ENCODE measurements at regions not wholly inside any gene's neighbourhood (a gene's known extent, or its start where the extent isn't known, plus 50 kb on each side); places are given as distances from the start of the nearest gene placed in this dataset.

- ATAC-seq (no peak), DNase-seq (no peak)
- WGBS (ENCODE audit: insufficient coverage), result 86% methylated on average over 5 of the region's 5 CpGs
- Mint-ChIP-seq H3K4me1 (no peaks in the 10 kb centered on the region), H3K27me3 (ENCODE audit: low read depth in 2 of 2) (no peaks in the 10 kb centered on the region), H3K36me3 (no peaks in the 10 kb centered on the region), H3K27ac (no peak overlapping the region), H3K9me3 (no peaks in the 10 kb centered on the region), H3K4me3 (no peak overlapping the region)
- Histone ChIP-seq H3K27me3 (ENCODE audit: control insufficient read depth, insufficient read depth, low read length) (no peaks in the 10 kb centered on the region), H3K4me1 (ENCODE audit: control insufficient read depth, insufficient read depth, low read length) (no peaks in the 10 kb centered on the region), H3K9me3 (ENCODE audit: control insufficient read depth, insufficient read depth, low read length) (no peaks in the 10 kb centered on the region), H3K27ac (ENCODE audit: low read length) (no peak overlapping the region), H3K4me3 (ENCODE audit: low read length) (no peak overlapping the region), H3K36me3 (ENCODE audit: control insufficient read depth, insufficient read depth, low read length) (no peaks in the 10 kb centered on the region)
- TF ChIP-seq CTCF (IDR thresholded peaks at IDR 0.05), result no peak
- intact Hi-C loops (cut with micrococcal nuclease), result no loop called here
Measured at GRCh38 chr10:28872587-28873165, 195.4 kb downstream of the BAMBI start.

DNA sequence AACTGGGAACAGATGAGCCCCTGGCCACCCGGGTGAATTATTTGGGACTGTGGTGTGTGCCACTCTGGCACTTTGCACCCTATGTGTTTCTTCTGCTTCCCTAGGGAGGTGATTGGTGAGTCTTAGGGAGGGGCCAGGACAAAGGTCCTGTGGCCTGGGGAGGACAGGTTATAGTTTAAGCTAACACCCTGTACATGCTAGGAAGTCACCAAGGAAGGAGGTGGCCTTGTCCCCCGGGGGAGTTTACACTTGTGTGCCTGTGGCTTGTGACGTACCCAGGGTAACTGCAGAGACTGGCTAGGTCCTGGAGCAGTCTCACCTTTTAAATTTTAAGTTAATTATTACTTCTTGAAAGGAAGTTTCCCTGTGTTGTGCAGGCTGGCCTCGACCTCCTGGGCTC lies 196.2 kb downstream of the BAMBI start:
- no peak overlapping the region for H3K27ac Mint-ChIP-seq
- no peaks in the 10 kb centered on the region for H3K36me3 Mint-ChIP-seq
- intact Hi-C loops (cut with micrococcal nuclease), result no loop called here
- 86% methylated on average over 4 of the region's 4 CpGs for WGBS (ENCODE audit: insufficient coverage)
- no peaks in the 10 kb centered on the region for H3K9me3 Mint-ChIP-seq
- ATAC-seq (no peak), DNase-seq (no peak)
- Histone ChIP-seq H3K9me3 (ENCODE audit: control insufficient read depth, insufficient read depth, low read length) (no peaks in the 10 kb centered on the region), H3K4me1 (ENCODE audit: control insufficient read depth, insufficient read depth, low read length) (no peaks in the 10 kb centered on the region), H3K36me3 (ENCODE audit: control insufficient read depth, insufficient read depth, low read length) (no peaks in the 10 kb centered on the region), H3K27me3 (ENCODE audit: control insufficient read depth, insufficient read depth, low read length) (no peaks in the 10 kb centered on the region), H3K27ac (ENCODE audit: low read length) (no peak overlapping the region), H3K4me3 (ENCODE audit: low read length) (no peak overlapping the region)
- no peaks in the 10 kb centered on the region for H3K27me3 Mint-ChIP-seq (ENCODE audit: low read depth in 2 of 2)
- no peak overlapping the region for H3K4me3 Mint-ChIP-seq
- no peaks in the 10 kb centered on the region for H3K4me1 Mint-ChIP-seq
- TF ChIP-seq CTCF (IDR thresholded peaks at IDR 0.05), result no peak

GRCh38 chr10:28874210-28874609 lies 196.9 kb downstream of the BAMBI start:
- Mint-ChIP-seq H3K27me3 (ENCODE audit: low read depth in 2 of 2) (no peaks in the 10 kb centered on the region), H3K4me1 (no peaks in the 10 kb centered on the region), H3K4me3 (no peak overlapping the region), H3K9me3 (no peaks in the 10 kb centered on the region), H3K27ac (no peak overlapping the region), H3K36me3 (no peaks in the 10 kb centered on the region)
- H3K4me3 ChIP-seq (ENCODE audit: low read length), result no peak overlapping the region
- 91% methylated on average over 1 of the region's 1 CpG for WGBS (ENCODE audit: insufficient coverage)
- TF ChIP-seq CTCF (IDR thresholded peaks at IDR 0.05), result no peak
- H3K36me3 ChIP-seq (ENCODE audit: control insufficient read depth, insufficient read depth, low read length), result no peaks in the 10 kb centered on the region
- intact Hi-C loops (cut with micrococcal nuclease), result no loop called here
- ATAC-seq (no peak), DNase-seq (no peak)
- no peaks in the 10 kb centered on the region for H3K4me1 ChIP-seq (ENCODE audit: control insufficient read depth, insufficient read depth, low read length)
- no peaks in the 10 kb centered on the region for H3K9me3 ChIP-seq (ENCODE audit: control insufficient read depth, insufficient read depth, low read length)
- no peak overlapping the region for H3K27ac ChIP-seq (ENCODE audit: low read length)
- no peaks in the 10 kb centered on the region for H3K27me3 ChIP-seq (ENCODE audit: control insufficient read depth, insufficient read depth, low read length)

- WGBS (ENCODE audit: insufficient coverage), result 93% methylated on average over 14 of the region's 14 CpGs
- Histone ChIP-seq H3K4me3 (ENCODE audit: low read length) (no peak overlapping the region), H3K27me3 (ENCODE audit: control insufficient read depth, insufficient read depth, low read length) (no peaks in the 10 kb centered on the region), H3K36me3 (ENCODE audit: control insufficient read depth, insufficient read depth, low read length) (no peaks in the 10 kb centered on the region), H3K27ac (ENCODE audit: low read length) (no peak overlapping the region), H3K4me1 (ENCODE audit: control insufficient read depth, insufficient read depth, low read length) (no peaks in the 10 kb centered on the region), H3K9me3 (ENCODE audit: control insufficient read depth, insufficient read depth, low read length) (no peaks in the 10 kb centered on the region)
- H3K27ac Mint-ChIP-seq, result no peak overlapping the region
- ATAC-seq, result no peak
- no peaks in the 10 kb centered on the region for H3K36me3 Mint-ChIP-seq
- no peaks in the 10 kb centered on the region for H3K9me3 Mint-ChIP-seq
- DNase-seq, result no peak
- H3K4me1 Mint-ChIP-seq, result no peaks in the 10 kb centered on the region
- H3K4me3 Mint-ChIP-seq, result no peak overlapping the region
- H3K27me3 Mint-ChIP-seq (ENCODE audit: low read depth in 2 of 2), result no peaks in the 10 kb centered on the region
- no peak for TF ChIP-seq CTCF (IDR thresholded peaks at IDR 0.05)
- intact Hi-C loops (cut with micrococcal nuclease), result no loop called here
Measured at GRCh38 chr10:28875549-28876081, 198.3 kb downstream of the BAMBI start.

All from natural killer cell (primary cell).